Body of pancreas (tissue), 4 donors: ENCODE measurements at regions not wholly inside any gene's neighbourhood (a gene's known extent, or its start where the extent isn't known, plus 50 kb on each side); places are given as distances from the start of the nearest gene placed in this dataset.

ENCODE experiments used
- ATAC-seq: fragments of 150-250 bp; one replicate; pipeline ENCODE4 v1.9.1; 2016
- DNase-seq, 4 donors: peaks; one replicate each; pipeline ENCODE4 v3.0.0-alpha.2; 2019
- H3K27ac ChIP-seq, 4 donors: fragments of 200-600 bp; sonication (generic); 1 replicate in 3 of 4; 2 replicates in 1 of 4; pipeline versions ENCODE4 v1.5.1 to v1.6.1; 2016 to 2019; ENCODE audit warnings: mild to moderate bottlenecking in 1 of 4, mixed read lengths in 1 of 4, moderate library complexity in 1 of 4
- H3K27me3 ChIP-seq, 2 donors: fragments of 200-600 bp; sonication (generic); one replicate each; pipeline ENCODE4 v1.6.0; 2016; ENCODE audit warnings: mild to moderate bottlenecking in 1 of 2
- H3K36me3 ChIP-seq, 2 donors: fragments of 200-600 bp; sonication (generic); replicated peaks in 1 of 2; 2 replicates each; pipeline ENCODE4 v1.5.1; 2016; ENCODE audit warnings: low read depth in 2 of 2; ENCODE audit not compliant: insufficient read depth in 1 of 2
- H3K4me1 ChIP-seq: fragments of 200-600 bp; sonication (generic); one replicate; pipeline ENCODE4 v1.6.0; 2016
- H3K4me3 ChIP-seq, 2 donors: fragments of 200-600 bp; sonication (generic); 1 replicate in 1 of 2; 2 replicates in 1 of 2; pipeline ENCODE4 v1.5.1; 2016 to 2019
- H3K9me3 ChIP-seq, 3 donors: fragments of 200-600 bp; sonication (generic); 1 replicate in 2 of 3; 2 replicates in 1 of 3; pipeline ENCODE4 v1.5.1; 2016
- CTCF ChIP-seq, 7 experiments: fragments of 450-650 bp in 4 of 7; fragments of 200-600 bp in 3 of 7; sonication (generic) in 3 of 7; IDR thresholded peaks; one replicate each; pipeline ENCODE4 v1.5.1; 2016 to 2019; ENCODE audit warnings: antibody characterized with exemption in 7 of 7
- POLR2A ChIP-seq, 3 donors: fragments of 450-650 bp; IDR thresholded peaks; one replicate each; pipeline ENCODE4 v1.6.1; 2016; ENCODE audit warnings: antibody characterized with exemption in 3 of 3, mild to moderate bottlenecking in 2 of 3
- WGBS, 2 donors: methylation state at CpG; one replicate each; pipeline ENCODE4 v1.1.5; 2017; 5-methylcytosine and 5-hydroxymethylcytosine counted together
- intact Hi-C: fragments of 100-400 bp; cut with DNase I; formaldehyde crosslinking; loops from one replicate; pipeline ENCODE4 v1.15.1; 2023

DNA sequence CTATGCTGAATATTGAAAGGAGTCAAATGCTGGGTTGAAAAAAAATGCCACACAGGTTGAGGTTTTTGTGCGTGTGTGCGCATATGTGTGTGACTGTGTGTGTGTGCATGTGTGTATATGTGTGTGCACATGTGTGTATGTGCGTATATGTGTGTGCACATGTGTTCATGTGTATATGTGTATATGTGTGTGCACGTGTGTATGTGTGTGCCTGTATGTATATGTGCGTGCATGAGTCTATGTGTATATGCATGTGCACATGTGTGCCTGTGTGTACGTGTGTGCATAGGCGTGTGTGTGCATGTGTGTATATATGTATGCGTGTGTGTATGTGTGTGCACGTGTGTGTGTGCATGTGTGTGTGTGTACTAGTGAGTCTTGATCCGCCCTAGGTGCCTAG, 655.7 kb downstream of the AACS start:
- ATAC-seq (no peak), DNase-seq (no peak)
- no peak for TF ChIP-seq POLR2A (IDR thresholded peaks at IDR 0.05)
- TF ChIP-seq CTCF (IDR thresholded peaks at IDR 0.05), result no peak
- Histone ChIP-seq H3K27me3 (no peaks in the 10 kb centered on the region), H3K36me3 (no peaks in the 10 kb centered on the region), H3K9me3 (peaks cover 0 to 15% (median 0%) of the 10 kb centered on the region in 3 donors), H3K4me1 (no peaks in the 10 kb centered on the region), H3K4me3 (no peak overlapping the region), H3K27ac (no peak overlapping the region)
- 58 to 68% methylated on average over 10 of the region's 10 CpGs for WGBS, 2 donors
- intact Hi-C loops, result no loop called here

DNA sequence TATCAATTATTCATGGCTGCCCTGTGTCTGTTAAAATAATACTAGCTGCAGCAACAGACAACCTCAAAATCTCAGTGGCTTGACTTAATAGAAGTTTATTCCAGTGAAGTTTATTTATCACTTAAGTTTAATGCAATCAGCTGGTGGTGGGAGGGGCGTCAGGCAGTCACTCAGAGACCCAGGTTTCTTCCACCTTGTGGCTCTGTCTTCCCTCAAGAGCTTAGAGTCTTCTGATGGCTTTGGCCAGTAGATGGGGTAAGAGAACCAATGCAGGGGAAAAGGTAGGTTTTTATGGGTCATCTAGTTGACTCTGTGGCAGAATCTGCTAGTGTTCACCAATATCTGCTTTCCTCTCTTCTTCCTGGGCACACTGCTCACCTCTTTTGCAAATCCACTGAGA, 668.9 kb downstream of the AACS start:
- intact Hi-C loops, result no loop called here
- H3K4me3 ChIP-seq, result no peak overlapping the region
- TF ChIP-seq CTCF (IDR thresholded peaks at IDR 0.05) (no peak), POLR2A (IDR thresholded peaks at IDR 0.05) (no peak)
- no peak overlapping the region for H3K27ac ChIP-seq
- WGBS, 2 donors, result 29 to 32% methylated on average over 1 of the region's 1 CpG
- no peak for DNase-seq
- no peak for ATAC-seq
- H3K36me3 ChIP-seq, result no peaks in the 10 kb centered on the region
- no peaks in the 10 kb centered on the region for H3K4me1 ChIP-seq
- no peaks in the 10 kb centered on the region for H3K27me3 ChIP-seq
- H3K9me3 ChIP-seq, result no peaks in the 10 kb centered on the region

DNA sequence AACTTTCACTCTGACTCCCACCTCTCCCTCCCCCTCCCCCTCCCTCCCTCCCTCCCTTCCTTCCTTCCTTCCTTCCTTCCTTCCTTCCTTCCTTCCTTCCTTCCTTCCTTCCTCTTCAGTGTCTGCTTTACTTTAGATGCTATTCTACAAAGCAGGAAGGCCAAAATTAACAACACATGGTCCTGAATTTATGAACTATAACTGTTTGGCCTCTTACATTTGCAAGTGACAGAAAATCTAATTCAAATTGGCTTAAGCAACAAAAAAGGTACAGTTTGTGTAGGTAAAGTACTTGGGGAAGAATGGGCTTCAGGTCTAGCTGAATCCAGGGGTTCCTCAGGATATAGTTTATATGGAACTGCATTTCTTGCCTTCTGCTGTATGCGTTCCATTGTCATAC, 673.0 kb downstream of the AACS start:
- H3K4me3 ChIP-seq, result no peak overlapping the region
- H3K27ac ChIP-seq, result no peak overlapping the region
- no peaks in the 10 kb centered on the region for H3K4me1 ChIP-seq
- H3K9me3 ChIP-seq, result no peaks in the 10 kb centered on the region
- ATAC-seq (no peak), DNase-seq (no peak)
- H3K27me3 ChIP-seq, result no peaks in the 10 kb centered on the region
- intact Hi-C loops, result no loop called here
- TF ChIP-seq CTCF (IDR thresholded peaks at IDR 0.05), result no peak
- TF ChIP-seq POLR2A (IDR thresholded peaks at IDR 0.05), result no peak
- no peaks in the 10 kb centered on the region for H3K36me3 ChIP-seq
- 69 to 88% methylated on average over 1 of the region's 1 CpG for WGBS, 2 donors

DNA sequence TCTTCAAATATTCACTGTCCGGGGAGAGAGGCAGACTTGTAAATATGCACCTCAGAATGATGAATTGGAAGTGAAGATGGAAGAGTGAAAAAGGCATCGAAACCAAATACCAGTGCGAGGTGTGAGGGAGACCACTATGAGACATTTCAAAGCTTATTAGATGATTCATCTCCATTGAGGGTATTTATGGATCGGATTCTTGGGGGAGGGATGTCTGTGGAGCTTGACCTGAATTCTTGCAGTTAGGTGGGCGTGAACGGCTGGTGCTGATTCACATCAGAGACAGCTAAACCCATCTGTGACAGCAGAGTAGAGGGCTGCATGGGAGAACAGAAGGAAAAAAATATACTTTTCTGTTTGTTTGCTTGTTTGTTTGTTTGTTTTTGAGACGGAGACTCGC, 677.2 kb downstream of the AACS start:
- intact Hi-C loops, result no loop called here
- 78% methylated on average over 8 of the region's 8 CpGs for WGBS, 2 donors
- Histone ChIP-seq H3K27me3 (no peaks in the 10 kb centered on the region), H3K36me3 (no peaks in the 10 kb centered on the region), H3K9me3 (no peaks in the 10 kb centered on the region), H3K27ac (no peak overlapping the region), H3K4me3 (no peak overlapping the region), H3K4me1 (no peaks in the 10 kb centered on the region)
- TF ChIP-seq POLR2A (IDR thresholded peaks at IDR 0.05), result no peak
- TF ChIP-seq CTCF (IDR thresholded peaks at IDR 0.05), result no peak
- DNase-seq, result no peak
- no peak for ATAC-seq

DNA sequence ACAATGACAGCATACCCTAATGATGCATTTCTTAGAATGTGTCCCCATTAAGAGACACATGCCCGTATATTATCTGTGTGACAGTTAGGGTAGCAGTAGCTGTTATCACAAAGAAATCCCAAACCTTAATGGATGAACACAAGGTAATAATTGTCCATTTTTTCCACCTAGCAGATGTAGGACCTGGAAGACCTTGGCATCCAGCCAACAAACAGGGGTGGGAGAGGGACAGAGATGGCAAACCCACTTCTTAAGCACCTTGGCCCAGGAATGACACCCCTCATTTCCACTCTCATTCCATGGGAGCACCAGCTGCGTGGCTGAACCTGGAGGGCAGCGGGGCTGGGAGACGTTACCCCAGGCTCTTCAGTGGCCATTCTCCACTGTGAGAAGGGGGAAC, 679.0 kb downstream of the AACS start:
- intact Hi-C loops, result no loop called here
- Histone ChIP-seq H3K9me3 (no peaks in the 10 kb centered on the region), H3K4me1 (no peaks in the 10 kb centered on the region), H3K4me3 (no peak overlapping the region), H3K27me3 (no peaks in the 10 kb centered on the region), H3K27ac (no peak overlapping the region), H3K36me3 (no peaks in the 10 kb centered on the region)
- no peak for ATAC-seq
- TF ChIP-seq POLR2A (IDR thresholded peaks at IDR 0.05), result no peak
- TF ChIP-seq CTCF (IDR thresholded peaks at IDR 0.05), result no peak
- WGBS, 2 donors, result 70 to 71% methylated on average over 4 of the region's 4 CpGs
- DNase-seq, result no peak
